Fibroblast of lung (primary cell): ENCODE measurements at regions not wholly inside any gene's neighbourhood (a gene's known extent, or its start where the extent isn't known, plus 50 kb on each side); places are given as distances from the start of the nearest gene placed in this dataset.

Experiments used
- DNase-seq, 2 donors: peaks; one replicate each; pipeline versions ENCODE4 v3.0.0 to v3.0.0-alpha.2; 2010; ENCODE audit warnings: low read depth in 2 of 2
- H2AFZ ChIP-seq: 2 replicates; pipeline ENCODE4 v1.5.1; 2012; ENCODE audit warnings: low read length, control low read depth, inconsistent platforms
- H3K27ac ChIP-seq: 2 replicates; pipeline ENCODE4 v1.5.1; 2011; ENCODE audit warnings: low read length, control low read depth; ENCODE audit not compliant: insufficient read depth
- H3K27me3 ChIP-seq: 2 replicates; pipeline ENCODE4 v1.5.1; 2011; ENCODE audit warnings: mild to moderate bottlenecking, low read length; ENCODE audit not compliant: control insufficient read depth, insufficient read depth
- H3K36me3 ChIP-seq: 2 replicates; pipeline ENCODE4 v1.5.1; 2011; ENCODE audit warnings: low read length; ENCODE audit not compliant: control insufficient read depth, insufficient read depth
- H3K4me1 ChIP-seq: 2 replicates; pipeline ENCODE4 v1.5.1; 2011; ENCODE audit warnings: low read length; ENCODE audit not compliant: control insufficient read depth, insufficient read depth; ENCODE audit errors: extremely low read depth
- H3K4me2 ChIP-seq: 2 replicates; pipeline ENCODE4 v1.5.1; 2011; ENCODE audit warnings: low read length, control low read depth; ENCODE audit not compliant: insufficient read depth; ENCODE audit errors: extremely low read depth
- H3K4me3 ChIP-seq, 4 experiments: fragments of 200-600 bp in 1 of 4; sonication (generic) in 1 of 4; replicated peaks in 1 of 4; 2 replicates each; pipeline ENCODE4 v1.5.1; 2011 to 2016; ENCODE audit warnings: low read length in 4 of 4, low read depth in 3 of 4, mild to moderate bottlenecking in 3 of 4, control low read depth in 2 of 4, inconsistent platforms in 1 of 4, mixed read lengths in 1 of 4; ENCODE audit not compliant: insufficient read depth in 1 of 4; ENCODE audit errors: control extremely low read depth in 1 of 4
- H3K79me2 ChIP-seq: 2 replicates; pipeline ENCODE4 v1.5.1; 2012; ENCODE audit warnings: mild to moderate bottlenecking, low read length, inconsistent platforms; ENCODE audit not compliant: control insufficient read depth, insufficient read depth
- H3K9ac ChIP-seq: 2 replicates; pipeline ENCODE4 v1.5.1; 2011; ENCODE audit warnings: mild to moderate bottlenecking, low read length, control low read depth; ENCODE audit not compliant: insufficient read depth
- H3K9me3 ChIP-seq: 2 replicates; pipeline ENCODE4 v1.5.1; 2012; ENCODE audit warnings: low read depth, low read length; ENCODE audit not compliant: control insufficient read depth, insufficient read depth
- H4K20me1 ChIP-seq: 2 replicates; pipeline ENCODE4 v1.5.1; 2011; ENCODE audit warnings: low read length; ENCODE audit not compliant: control insufficient read depth, insufficient read depth; ENCODE audit errors: extremely low read depth
- EZH2 ChIP-seq: IDR thresholded peaks from 2 replicates; pipeline ENCODE4 v1.5.1; 2012; ENCODE audit warnings: low read length, control low read depth, mild to moderate bottlenecking; ENCODE audit errors: missing control alignments
- TF ChIP-seq, protein P1 (sequence below), 2 donors: IDR thresholded peaks in 1 of 2; conservative IDR thresholded peaks in 1 of 2; 1 replicate in 1 of 2; 2 replicates in 1 of 2; pipeline ENCODE4 v1.5.1; 2011 to 2012; ENCODE audit warnings: low read length in 2 of 2, control low read depth in 1 of 2, inconsistent platforms in 1 of 2, low read depth in 1 of 2, mild to moderate bottlenecking in 1 of 2

DNA sequence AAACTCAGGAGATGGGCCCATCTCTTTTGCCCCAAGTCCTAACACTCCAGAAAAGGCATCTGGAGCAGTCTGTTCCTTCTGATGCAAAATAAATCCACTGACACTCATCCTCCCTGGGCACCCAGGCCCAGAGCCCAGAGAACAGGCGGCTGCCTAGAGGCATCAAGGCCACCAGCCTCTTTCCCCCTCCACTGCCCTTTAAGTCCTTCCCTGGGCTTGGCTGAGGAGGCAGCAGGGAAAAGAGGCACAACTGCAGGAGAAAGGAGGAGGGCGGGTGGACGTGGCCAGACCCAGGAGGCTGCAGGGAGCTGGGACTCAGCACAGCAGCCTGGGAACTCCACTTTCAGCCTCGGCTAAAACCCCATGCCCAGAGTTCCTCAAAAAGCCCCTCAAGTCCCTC lies 99.7 kb upstream of the ID2 start:
- Histone ChIP-seq H3K79me2 (no peaks in the 10 kb centered on the region), H3K4me1 (no peaks in the 10 kb centered on the region), H3K27me3 (no peaks in the 10 kb centered on the region), H3K36me3 (no peaks in the 10 kb centered on the region), H2AFZ (no peak overlapping the region), H3K27ac (no peak overlapping the region), H3K4me3 (no peak overlapping the region), H3K9ac (no peak overlapping the region), H3K4me2 (no peak overlapping the region), H3K9me3 (no peaks in the 10 kb centered on the region), H4K20me1 (no peaks in the 10 kb centered on the region)
- no peak for TF ChIP-seq EZH2
- TF ChIP-seq, protein P1, sequence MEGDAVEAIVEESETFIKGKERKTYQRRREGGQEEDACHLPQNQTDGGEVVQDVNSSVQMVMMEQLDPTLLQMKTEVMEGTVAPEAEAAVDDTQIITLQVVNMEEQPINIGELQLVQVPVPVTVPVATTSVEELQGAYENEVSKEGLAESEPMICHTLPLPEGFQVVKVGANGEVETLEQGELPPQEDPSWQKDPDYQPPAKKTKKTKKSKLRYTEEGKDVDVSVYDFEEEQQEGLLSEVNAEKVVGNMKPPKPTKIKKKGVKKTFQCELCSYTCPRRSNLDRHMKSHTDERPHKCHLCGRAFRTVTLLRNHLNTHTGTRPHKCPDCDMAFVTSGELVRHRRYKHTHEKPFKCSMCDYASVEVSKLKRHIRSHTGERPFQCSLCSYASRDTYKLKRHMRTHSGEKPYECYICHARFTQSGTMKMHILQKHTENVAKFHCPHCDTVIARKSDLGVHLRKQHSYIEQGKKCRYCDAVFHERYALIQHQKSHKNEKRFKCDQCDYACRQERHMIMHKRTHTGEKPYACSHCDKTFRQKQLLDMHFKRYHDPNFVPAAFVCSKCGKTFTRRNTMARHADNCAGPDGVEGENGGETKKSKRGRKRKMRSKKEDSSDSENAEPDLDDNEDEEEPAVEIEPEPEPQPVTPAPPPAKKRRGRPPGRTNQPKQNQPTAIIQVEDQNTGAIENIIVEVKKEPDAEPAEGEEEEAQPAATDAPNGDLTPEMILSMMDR (conservative IDR thresholded peaks at IDR 0.05 in 1 of 2, IDR thresholded peaks at IDR 0.05 in 1 of 2; ENCODE audit: low read depth in 1 of 2, low read length in 2 of 2) = no peak
- no peak for DNase-seq

DNA sequence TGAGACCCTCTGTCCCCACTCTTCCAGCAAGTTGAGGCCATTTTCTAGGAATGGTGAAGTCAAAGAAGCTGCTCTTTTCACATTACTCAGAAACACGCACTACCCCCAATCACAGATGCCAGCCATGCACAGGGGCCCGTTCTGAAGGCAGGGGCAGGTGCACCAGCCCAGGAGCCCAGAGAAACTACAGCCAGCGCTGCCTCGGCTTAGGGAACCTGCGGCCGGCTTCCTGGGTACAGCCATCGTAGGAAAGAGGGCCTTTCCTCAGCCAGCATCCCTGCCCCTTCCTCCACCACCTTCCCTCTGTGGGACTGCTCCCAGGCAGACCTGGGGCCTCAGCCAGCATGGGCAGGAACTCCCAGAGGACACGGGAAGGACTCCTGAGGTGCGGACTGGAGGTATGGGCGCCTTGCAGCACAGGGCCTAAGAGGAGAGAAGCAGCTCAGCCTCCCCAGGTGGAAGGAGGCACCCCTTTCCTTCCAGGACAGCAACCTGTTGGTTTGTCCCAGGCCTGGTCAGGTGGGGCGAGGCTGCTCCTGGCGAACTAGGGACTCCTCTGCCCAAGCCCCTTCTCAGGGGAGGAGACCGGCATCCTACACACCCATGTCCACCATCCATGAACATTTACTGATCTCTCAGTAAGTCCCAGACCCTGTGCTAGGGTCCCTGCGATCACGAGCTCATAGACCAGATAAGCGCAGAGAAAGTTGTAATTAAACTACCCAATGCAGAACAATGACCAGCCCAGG lies 99.0 kb upstream of the ID2 start:
- TF ChIP-seq EZH2 = no peak
- TF ChIP-seq, protein P1 (conservative IDR thresholded peaks at IDR 0.05 in 1 of 2, IDR thresholded peaks at IDR 0.05 in 1 of 2; ENCODE audit: low read depth in 1 of 2, low read length in 2 of 2) = no peak
- no peak overlapping the region for H3K4me2 ChIP-seq
- no peaks in the 10 kb centered on the region for H3K79me2 ChIP-seq
- H3K27me3 ChIP-seq = no peaks in the 10 kb centered on the region
- no peak overlapping the region for H3K27ac ChIP-seq
- no peaks in the 10 kb centered on the region for H3K4me1 ChIP-seq
- no peak overlapping the region for H3K9ac ChIP-seq
- no peak for DNase-seq
- no peaks in the 10 kb centered on the region for H3K36me3 ChIP-seq
- no peak overlapping the region for H3K4me3 ChIP-seq
- no peaks in the 10 kb centered on the region for H4K20me1 ChIP-seq
- no peak overlapping the region for H2AFZ ChIP-seq
- no peaks in the 10 kb centered on the region for H3K9me3 ChIP-seq

DNA sequence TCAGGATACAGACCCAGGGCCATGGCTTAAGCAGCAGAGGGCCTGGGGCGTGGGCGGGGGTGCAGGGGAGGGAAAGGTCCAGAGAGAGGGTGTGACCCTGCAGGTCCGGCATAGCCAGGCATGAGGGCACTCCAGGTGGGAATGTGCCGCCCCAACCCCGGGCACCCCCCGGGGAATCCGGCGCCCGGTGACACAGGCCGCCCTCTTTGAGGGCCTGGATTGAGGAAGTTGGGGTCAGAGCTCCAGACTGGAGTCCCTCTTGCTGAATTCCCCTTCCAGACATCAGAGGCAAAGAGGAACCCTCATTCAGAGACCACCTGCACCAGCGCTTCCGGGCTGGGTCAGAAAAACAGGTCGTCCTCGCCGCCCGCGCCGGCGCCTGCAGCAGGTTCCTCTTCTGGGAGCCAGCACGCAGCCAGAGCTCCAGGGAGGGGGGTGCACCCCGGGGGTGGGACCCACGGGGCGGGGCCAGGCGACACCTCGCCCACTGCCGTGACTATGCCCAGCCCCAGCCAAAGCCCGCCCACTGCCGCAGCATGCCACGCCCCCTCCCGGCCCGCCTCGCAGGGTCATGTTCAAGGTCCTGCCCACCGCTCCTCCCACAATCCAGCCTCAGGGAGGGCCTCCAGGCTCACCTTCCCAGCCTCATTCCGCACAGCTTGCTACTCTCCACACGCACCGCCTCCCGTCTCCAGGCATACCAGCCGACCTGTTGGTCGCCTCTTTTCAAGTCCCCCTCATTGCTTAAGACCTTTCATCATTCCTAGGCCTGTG lies 98.3 kb upstream of the ID2 start:
- TF ChIP-seq, protein P1 (conservative IDR thresholded peaks at IDR 0.05 in 1 of 2, IDR thresholded peaks at IDR 0.05 in 1 of 2; ENCODE audit: low read depth in 1 of 2, low read length in 2 of 2) = no peak
- no peak for TF ChIP-seq EZH2
- H3K4me2 ChIP-seq = no peak overlapping the region

More for the DNA sequence above, 98.3 kb upstream of the ID2 start:
- no peaks in the 10 kb centered on the region for H4K20me1 ChIP-seq
- H3K4me3 ChIP-seq = no peak overlapping the region
- H3K27me3 ChIP-seq = peaks cover 4% of the 10 kb centered on the region
- no peak overlapping the region for H3K27ac ChIP-seq
- H3K9ac ChIP-seq = no peak overlapping the region
- H2AFZ ChIP-seq = no peak overlapping the region
- peak; percentile 38 to 75 for DNase-seq
- no peaks in the 10 kb centered on the region for H3K9me3 ChIP-seq
- no peaks in the 10 kb centered on the region for H3K36me3 ChIP-seq
- H3K79me2 ChIP-seq = no peaks in the 10 kb centered on the region
- H3K4me1 ChIP-seq = no peaks in the 10 kb centered on the region
